NCI-H1417 treated with DMSO at 0.1 percent for 48 hours (cell line): ENCODE measurements at regions not wholly inside any gene's neighbourhood (a gene's known extent, or its start where the extent isn't known, plus 50 kb on each side); places are given as distances from the start of the nearest gene placed in this dataset.

Experiments
- DNase-seq: peaks from one replicate; lab custom pipeline; 2025; lab: John Stamatoyannopoulos, UW

GRCh38 chr5:52725808-52726207 is 61.9 kb upstream of the ITGA1 start:
- DNase-seq = peak; percentile 43

- DNase-seq = no peak
Measured at GRCh38 chr5:52727020-52727419, 60.7 kb upstream of the ITGA1 start.

- DNase-seq = no peak
Measured at GRCh38 chr5:52727576-52727975, 60.1 kb upstream of the ITGA1 start.

- no peak for DNase-seq
Measured at GRCh38 chr5:52728224-52728623, 59.5 kb upstream of the ITGA1 start.

GRCh38 chr5:52728686-52729085 is 59.0 kb upstream of the ITGA1 start:
- DNase-seq = no peak

GRCh38 chr5:52731274-52732027 is 56.3 kb upstream of the ITGA1 start:
- no peak for DNase-seq

GRCh38 chr5:52734557-52734956 is 53.2 kb upstream of the ITGA1 start:
- no peak for DNase-seq

GRCh38 chr5:52735139-52735538 is 52.6 kb upstream of the ITGA1 start:
- DNase-seq = no peak
